GM19238 (cell line): ENCODE measurements at regions not wholly inside any gene's neighbourhood (a gene's known extent, or its start where the extent isn't known, plus 50 kb on each side); places are given as distances from the start of the nearest gene placed in this dataset.
"Not testable (repeated sequence)": the region's sequence is repeated elsewhere in the genome, so short reads cannot be mapped to it uniquely, and the experiment has no call there.

ENCODE experiments used
- DNase-seq: peaks from one replicate; pipeline ENCODE4 v3.0.0; 2011; ENCODE audit warnings: low spot score; ENCODE audit not compliant: insufficient read length

DNA sequence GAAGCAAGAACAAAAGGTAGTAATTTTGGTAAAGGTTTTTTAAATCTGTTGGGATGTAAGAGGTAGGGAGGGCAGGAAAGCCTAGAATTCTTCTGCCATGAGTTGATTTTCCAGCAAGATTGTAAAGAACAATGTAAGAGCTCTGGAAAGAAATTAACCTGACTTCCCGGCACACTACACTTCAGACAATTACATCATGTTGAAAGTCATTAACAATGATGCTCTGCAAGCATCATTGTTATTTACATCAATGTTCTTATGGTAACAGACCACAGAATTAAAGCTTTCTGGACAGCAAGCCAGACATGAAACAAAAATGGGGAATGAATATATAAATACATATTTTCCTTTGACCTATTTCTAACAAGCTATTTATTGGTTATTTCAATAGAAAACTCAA is 342.2 kb downstream of the CEP170 start:
- not testable (repeated sequence) for DNase-seq

DNA sequence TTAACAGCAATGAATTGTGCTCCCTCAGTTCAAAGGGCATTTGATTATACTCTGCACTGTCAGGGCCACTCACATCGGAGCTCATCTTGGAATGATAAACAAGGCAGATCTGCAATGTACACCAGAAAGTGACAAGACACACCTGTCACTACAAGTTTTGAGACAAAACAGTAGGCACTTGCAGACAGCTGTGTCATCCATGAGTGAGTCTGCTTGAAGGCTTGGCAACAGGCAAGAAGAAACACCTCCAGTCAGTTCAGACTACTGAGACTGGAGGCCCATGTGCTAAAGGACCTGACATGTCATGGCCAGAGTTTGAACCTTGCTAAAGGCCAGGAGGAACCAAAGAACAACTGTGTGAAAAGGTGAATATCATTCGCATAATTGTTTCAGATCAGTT is 354.5 kb downstream of the CEP170 start:
- DNase-seq, result not testable (repeated sequence)

DNA sequence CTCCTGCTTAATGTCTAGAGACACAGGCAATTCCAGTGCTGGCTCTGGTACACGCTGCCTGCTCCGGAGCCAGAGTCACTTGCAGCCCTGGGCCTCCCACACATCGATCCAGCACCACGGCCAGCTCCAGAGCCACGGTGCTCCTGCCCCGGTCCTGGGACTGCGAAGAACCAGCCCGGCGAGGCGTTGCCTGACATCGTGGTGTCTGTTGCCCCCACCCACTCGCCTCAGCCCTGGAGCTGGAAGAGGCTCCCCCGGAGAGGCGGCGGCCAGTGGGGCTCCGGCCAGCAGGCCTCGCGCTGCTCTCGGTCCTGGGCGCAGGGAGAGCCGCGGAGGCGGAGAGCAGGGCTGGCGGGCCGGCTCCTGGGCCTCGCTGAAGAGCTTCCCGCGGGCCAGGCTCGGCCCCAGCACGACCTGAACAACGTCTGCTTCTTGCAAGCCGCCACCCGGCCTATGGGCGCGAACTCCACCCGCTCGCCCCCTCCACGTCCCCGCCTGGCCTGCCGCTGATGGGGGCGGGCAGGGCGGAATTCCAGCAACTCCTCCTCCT is 364.8 kb downstream of the CEP170 start:
- no peak for DNase-seq

DNA sequence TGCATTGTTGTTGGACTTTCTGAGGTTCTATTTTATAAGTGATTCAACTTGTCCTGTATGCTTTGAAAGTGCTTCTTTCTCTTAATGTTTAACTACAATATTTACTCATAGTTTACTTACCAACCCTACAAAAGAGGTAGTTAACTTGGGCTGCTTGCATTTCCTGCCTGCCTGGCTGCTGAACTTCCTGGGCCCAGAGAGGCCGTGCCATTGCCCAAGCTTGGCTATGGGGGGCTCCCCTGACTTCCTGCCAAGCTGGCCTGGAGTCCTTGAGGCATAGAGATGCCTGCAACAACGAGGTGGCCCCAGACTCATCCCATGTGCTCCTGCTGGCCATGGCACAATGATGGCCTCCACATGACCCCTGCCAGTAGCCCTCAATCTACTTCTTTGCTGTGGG is 361.6 kb upstream of the PLD5 start:
- peak; percentile 32 for DNase-seq

DNA sequence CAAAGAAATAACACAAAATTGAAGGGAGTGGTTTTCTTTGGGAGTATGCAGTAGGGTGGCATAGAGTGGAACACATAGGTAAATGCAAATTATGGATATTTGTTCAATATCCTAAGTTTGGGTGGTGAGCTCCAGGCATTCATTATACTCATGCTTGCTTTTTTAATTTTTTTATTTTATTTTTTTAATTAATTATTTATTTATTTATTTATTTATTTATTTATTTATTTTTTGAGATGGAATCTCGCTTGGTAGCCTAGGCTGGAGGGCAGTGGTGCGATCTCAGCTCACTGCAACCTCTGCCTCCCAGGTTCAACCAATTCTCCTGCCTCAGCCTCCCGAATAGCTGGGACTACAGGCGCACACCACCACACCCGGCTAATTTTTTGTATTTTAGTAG is 355.5 kb upstream of the PLD5 start:
- not testable (repeated sequence) for DNase-seq

DNA sequence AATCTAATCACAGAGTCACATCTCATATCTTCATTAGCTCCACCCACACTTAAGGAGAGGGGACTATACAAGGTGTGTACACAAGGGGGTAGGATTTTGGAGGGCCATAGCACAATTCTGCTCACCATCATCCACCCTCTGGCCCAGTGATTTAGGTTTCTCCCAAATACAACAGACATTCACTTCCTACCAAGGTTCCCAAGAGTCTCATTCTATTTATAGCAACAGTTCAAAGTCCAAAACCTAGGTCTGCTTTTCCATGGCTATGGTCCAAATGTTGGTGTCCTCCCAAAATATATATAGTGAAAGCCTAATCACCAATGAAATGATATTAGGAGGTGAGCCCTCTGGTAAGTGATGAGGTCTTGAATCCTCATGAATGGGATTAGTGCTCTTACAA is 353.2 kb upstream of the PLD5 start:
- DNase-seq, result no peak

DNA sequence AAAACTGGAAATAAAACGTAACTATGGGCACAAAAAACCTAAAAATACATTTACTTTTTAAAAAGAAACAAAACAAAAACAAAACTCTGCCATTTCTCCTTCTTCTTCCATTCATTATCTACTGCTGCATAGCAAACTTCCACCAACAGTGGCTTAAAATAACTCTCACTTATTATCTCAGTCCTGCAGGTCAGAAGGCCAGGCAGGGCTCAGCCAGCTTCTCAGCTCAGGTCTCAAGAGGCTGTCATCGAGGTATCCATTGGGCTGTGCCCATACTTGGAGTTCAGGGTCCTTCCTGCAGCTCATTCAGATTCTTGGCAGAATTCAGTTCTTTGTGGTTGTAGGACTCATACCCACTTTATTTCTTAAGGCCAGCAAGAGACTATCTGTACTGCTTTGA is 352.7 kb upstream of the PLD5 start:
- DNase-seq, result no peak

DNA sequence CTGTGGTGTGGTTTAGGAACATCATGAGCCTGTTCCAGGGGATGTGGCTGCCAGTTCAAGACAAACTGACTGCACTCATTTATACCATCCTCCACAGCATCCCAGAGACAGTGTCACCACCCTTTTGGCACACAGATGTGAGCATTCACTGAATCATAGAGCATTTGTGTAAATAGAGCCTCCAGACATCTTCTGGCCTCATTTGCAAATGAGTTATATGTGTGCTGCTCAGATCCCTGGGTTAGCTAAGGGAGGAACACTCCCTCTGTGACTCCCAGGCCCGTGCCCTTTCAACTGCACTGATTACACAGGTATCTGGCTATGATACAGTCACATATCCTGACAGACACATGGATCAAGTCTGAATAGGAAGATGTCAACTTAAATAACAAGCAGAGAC is 351.5 kb upstream of the PLD5 start:
- DNase-seq, result no peak

DNA sequence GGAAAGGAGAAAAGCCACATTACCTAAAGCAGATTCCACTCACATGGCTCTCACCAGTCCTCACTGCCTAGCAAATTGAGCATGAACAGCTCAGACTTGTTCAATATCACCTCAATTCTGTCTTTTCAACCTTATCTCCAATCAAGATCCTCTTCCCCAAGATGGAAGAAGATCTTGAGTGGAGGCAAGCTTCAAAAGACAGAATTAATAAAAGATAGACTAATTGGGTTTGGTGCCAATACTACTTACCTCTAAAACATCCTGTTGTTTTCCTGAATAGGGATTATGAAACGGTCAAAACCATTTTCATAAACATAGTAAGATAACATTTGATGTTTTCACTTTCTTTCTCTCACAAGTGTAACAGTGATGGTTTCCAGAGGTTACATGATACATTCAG is 349.2 kb upstream of the PLD5 start:
- no peak for DNase-seq

DNA sequence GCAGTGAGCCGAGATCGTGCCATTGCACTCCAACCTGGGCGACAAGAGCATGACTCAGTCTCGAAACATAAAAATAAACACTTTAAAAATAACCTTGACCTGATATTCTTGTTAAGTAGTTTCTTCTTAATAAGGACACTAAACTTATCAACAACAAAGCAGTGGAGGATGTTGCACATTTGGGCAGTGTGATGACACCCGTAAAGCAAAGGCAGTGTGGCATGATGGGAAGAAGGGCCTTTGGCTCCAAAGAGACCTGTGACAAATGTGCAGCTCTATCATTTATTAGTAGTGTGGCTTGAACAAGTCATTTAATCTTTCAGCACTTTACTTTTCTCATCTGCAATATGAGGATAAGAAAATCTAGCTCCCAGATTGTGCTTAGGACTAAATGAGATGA is 348.0 kb upstream of the PLD5 start:
- no peak for DNase-seq

DNA sequence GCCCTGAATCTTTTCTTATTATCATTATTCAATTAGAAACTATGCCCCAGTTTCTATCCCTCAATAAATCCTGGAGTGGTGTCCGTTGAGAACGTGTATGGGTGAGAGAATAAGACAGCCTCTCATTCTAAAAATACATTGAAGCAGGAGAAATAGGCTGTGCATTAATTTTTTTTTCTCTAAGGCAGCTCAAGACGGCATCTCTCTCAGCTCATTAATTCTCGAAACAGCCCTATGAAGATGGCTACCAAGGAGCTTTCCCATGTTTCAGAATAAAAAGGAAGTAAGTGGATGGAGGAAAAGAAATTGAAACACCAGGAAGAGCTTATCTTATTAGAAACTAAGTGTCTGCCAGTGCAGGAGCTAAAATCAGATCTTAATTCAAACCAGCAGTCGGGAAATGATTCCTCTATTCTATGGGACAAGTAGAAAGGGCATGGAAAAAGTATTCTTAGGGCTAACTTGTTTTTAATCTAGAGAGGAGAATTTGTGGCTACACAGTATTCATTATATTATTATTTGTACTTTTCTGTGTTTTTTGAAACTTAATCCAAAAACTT is 347.1 kb upstream of the PLD5 start:
- no peak for DNase-seq

DNA sequence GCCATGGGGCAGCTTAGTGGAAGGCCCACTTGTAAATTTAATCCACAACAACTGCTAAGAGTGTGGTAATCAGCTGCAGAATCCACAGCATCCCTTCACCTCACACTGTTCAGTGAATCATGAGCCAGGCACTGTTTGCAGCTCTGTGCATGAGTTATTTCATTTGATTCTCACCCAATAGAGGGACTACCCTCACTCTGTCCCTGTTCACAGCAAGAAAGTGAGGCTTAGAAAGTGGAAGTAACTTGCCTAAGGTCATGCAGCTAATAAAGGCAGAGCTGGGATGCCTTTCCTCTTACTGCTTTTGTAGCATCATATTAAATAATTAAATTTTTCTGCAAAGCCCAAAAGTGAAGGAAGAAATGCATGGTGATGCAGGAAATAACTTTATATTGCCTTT is 346.5 kb upstream of the PLD5 start:
- no peak for DNase-seq

DNA sequence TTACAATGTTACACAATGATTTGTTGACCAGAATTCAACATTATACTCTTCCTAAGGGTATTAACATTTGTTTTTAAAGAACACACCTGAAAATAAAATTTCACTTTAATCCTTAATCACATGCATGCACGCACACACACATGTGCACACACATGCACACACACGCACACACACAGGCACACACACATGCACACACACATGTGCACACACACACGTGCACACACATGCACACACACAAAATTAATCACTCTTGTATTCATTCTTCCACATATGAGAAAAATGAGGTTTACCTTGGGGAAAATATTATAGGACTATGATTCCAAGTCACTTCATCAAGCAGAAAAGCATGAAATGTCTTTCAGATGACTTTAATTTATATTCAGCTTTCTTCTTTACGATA is 331.8 kb upstream of the PLD5 start:
- DNase-seq, result no peak

DNA sequence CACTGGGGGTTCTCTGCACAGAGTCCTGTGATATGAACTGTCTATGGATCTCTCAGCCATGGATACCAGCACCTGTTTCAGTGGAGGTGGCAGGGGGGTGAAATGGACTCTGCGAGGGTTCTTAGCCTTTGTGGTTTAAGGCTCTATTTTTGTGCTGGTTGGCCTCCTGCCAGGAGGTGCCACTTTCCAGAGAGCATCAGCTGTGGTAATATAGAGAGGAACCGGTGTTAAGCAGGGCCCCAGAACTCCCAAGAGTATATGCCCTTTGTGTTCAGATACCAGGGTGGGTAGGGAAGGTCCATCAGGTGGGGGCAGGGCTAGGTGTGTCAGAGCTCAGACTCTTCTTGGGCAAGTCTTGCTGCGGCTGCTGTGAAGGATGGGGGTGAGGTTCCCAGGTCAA is 330.0 kb upstream of the PLD5 start:
- DNase-seq, result no peak

DNA sequence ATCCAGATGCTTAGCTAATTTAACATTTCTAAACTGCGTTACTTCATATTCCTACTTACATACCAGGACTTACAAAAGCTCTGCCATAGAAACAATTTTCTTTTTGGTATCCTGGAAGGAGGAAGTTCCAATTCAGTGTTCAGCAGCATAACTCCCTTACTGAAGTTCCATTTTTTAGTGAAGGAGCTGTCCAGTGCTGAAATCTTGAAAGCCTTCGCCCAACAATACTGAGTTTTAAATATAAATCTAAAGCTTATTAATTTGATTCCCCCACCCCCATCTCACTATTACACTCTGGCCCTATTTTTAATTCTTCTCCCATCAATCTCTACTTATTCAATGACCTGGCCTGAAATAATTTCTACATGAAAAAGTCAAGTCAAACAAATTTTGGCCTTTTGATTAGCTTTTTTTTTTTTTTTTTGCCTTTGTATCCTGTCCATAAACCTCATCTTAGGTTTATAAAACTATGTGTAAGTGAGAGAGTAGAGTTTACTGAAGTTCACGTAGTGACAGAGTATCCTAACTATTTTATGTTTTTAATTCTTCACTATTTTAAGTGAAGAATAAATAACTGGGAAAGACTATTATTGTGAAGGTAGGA is 323.0 kb upstream of the PLD5 start:
- DNase-seq, result no peak

DNA sequence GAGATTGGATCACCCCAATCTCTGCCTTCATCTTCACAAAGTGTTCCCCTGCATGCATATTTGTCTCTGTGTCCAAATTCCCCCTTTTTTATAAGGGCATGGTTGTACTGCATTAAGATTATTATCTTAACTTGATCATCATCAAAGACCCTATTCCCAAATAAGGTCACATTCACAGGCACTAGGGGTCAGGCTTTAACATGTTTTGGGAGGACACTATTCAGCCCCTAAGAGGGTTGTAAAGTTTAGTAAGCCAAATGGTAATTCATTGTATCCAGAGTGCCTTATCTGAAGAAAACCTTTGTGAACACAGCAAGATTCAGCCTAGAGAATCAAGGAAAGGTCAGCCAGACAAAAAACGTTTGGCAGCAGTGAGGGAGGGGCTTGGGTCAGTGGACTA is 317.6 kb upstream of the PLD5 start:
- DNase-seq, result no peak

DNA sequence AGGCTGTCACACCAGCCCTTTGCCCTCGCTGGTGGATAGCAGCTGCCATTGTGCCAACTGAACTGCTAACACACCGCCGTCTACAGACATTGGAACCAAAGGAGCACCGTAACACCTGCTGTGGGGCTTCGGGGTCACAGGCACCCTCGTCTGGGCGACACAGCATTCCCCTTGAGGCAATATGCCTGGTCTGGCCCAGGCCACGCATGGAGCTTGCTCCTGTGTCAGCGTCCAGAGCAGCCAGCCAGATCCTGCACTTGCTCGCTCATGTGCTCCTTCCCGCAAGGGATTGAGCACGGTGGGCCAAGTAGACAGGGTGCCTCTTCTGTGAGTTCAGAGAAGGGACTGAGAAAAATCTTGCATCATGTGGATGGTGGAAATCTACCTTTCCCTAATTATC is 314.6 kb upstream of the PLD5 start:
- DNase-seq, result no peak

DNA sequence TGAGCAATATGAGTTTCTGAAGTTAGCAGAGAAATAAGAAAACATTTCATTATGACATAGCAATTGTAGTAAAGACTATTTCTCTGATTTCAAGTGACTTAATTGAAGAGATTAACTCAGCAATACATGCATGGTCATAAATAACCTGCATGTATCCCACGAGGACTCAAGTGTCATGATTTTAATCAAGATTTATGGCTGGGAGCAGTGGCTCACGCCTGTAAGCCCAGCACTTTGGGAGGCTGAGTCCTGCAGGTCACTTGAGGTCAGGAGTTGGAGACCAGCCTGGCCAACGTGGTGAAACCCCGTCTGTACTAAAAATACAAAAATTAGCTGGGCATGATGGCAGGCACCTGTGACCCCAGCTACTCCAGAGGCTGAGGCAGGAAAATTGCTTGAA is 311.9 kb upstream of the PLD5 start:
- DNase-seq, result no peak

DNA sequence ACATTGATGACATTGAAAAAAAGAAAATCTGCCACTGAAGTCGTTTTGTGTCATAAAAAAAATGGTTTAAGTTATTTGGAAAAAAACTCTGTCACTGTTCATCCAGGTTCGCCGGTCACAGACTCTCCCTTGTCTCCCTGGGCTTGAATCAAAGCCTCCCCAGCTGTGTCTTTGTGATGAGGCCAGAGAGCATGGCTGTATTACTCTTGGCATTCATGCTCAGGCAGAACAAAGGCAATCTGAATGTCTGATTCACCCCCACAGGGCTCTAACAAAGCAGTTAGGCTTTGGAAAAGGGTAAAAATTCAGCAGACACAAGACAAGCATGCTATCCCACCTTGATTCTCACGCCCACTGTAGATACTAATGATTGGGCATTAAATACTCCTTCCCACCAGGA is 304.3 kb upstream of the PLD5 start:
- DNase-seq, result no peak

DNA sequence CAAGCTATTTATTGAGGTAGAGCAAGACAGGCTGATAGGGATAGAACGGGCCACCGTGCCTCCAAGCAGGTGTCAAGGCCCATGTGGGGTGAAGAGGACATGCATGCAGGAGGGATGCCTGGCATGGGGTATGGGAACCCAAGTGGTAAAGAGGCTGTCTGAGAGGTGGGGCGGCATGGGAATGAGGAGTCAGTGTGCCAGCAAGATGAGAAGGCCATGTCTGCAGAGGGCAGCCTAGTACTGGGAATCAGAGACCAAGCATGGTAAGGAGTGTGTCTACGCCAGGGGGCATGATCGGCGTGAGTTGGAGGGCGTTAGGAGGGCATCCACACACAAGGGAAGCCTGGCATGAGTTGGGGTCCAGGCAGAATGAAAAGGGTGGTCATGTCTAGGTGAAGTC is 303.7 kb upstream of the PLD5 start:
- no peak for DNase-seq

DNA sequence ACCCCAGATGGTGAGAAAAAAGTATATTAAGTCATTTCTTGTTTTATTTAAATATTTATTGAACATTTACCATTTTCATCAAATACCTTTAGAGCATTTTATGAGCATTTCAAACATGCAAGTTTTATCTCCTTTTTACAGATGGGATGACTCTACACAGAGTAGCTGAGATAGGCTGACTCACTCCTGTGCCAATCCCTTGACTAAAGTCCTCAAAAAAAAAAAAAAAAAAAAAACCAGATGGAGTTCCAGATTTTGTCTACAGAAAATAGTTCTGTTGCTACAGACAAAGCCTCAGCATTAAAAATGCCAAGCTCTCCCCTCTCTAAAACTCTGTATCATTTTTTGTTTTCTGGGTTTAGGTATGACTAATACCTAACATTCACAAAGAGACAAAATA is 303.0 kb upstream of the PLD5 start:
- DNase-seq, result no peak

DNA sequence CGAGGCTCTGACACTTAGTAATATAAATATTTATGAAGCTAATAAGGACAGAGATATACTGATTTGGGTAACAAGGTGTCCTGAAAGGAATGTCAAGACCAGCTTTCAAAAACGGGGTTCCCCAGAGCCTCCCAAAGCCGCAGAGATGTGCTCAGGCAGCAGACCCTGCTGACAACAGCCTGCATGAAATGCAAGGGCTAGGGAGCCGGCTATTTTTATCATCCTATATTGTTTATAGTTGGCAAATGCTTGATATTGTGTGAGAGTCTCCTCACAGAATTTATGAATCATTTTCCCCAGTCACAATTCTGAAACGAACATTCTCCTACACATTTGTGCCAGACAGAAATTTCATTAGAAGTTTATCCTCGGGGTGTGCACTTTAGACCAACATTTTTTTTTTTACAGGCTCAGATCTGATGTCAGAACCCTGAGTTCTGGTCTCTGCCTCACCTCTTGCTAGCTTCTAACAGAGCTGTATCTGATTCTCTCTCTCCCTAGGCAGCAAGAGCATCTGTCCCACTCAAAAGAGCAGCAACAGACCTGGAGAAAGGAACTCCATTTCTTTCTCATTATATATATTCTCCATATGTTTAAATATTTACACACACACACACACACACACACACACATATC is 302.3 kb upstream of the PLD5 start:
- DNase-seq, result no peak

DNA sequence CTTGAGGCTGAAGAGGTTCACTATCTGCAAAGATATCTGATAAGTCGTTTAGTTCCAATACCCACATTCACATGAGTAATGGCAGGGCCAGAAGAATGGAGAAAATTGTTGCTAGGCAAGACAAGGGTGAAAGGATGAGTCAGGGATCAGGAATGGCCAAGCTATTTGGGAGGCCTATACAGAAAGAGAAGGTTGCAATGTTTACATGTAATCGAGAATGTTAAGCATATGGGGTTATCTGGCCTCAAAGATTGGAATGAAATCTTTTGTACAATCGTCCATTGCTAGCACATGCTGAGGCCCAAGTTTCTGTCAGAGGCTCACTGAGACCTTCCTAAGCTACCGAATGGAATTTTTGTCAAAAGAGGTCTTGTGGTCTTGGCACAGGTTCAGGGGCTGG is 299.9 kb upstream of the PLD5 start:
- DNase-seq, result no peak
